HepG2 (cell line): ENCODE measurements at regions not wholly inside any gene's neighbourhood (a gene's known extent, or its start where the extent isn't known, plus 50 kb on each side); places are given as distances from the start of the nearest gene placed in this dataset.

Experiments used
- ATAC-seq: fragments of 200-7000 bp; cut with Tn5 transposase; 3 replicates; pipeline ENCODE4 v1.9.1; 2020; ENCODE audit warnings: mild to moderate bottlenecking, moderate library complexity
- BruUV-seq: library from RNA; stranded (reverse); fragments of 400-500 nt; replicated peaks from 2 replicates; lab custom pipeline; 2021; lab: Mats Ljungman, UMichigan
- CTCF ChIA-PET: fragments of 300-600 bp; formaldehyde crosslinking; extraction: SDS; loops from one replicate; lab custom pipeline; 2021; ENCODE audit warnings: low total read pairs, inconsistent platforms, low intra/inter-chr PET ratio; lab: Yijun Ruan, JAX
- POLR2A ChIA-PET: fragments of 350-600 bp; sonication (Branson Sonifier 250); formaldehyde crosslinking; loops from one replicate; lab custom pipeline; 2020; ENCODE audit warnings: antibody characterized with exemption, inconsistent platforms; lab: Yijun Ruan, JAX
- DNase-seq: peaks from one replicate; pipeline ENCODE4 v3.0.0-alpha.2; 2015; ENCODE audit warnings: low spot score
- FAIRE-seq: peaks from 3 replicates; lab custom pipeline; 2011; peaks lifted over from hg19 to GRCh38; lab: Jason Lieb, UNC
- H2AFZ ChIP-seq: one replicate; pipeline ENCODE4 v1.6.1; 2011; ENCODE audit warnings: low read length, inconsistent platforms
- H3K27ac ChIP-seq: fragments of 300-600 bp; 3 replicates; pipeline ENCODE4 v1.8.0; 2011; ENCODE audit warnings: mixed run types, mild to moderate bottlenecking, mixed read lengths, low read length, inconsistent platforms; ENCODE audit not compliant: insufficient read depth; ENCODE audit errors: extremely low read length
- H3K27me3 ChIP-seq, 2 experiments: fragments of 200-600 bp in 1 of 2; 2 replicates in 1 of 2; 3 replicates in 1 of 2; pipeline versions ENCODE4 v1.6.0 to v1.8.0; 2011; ENCODE audit warnings: low read length in 2 of 2, mild to moderate bottlenecking in 2 of 2, moderate library complexity in 2 of 2, inconsistent platforms in 1 of 2; ENCODE audit not compliant: insufficient read depth in 2 of 2, control insufficient read depth in 1 of 2
- H3K36me3 ChIP-seq, 2 experiments: fragments of 200-600 bp in 1 of 2; replicated peaks in 1 of 2; 2 replicates in 1 of 2; 3 replicates in 1 of 2; pipeline versions ENCODE4 v1.5.1 to v1.8.0; 2011; ENCODE audit warnings: low read length in 2 of 2, inconsistent platforms in 1 of 2; ENCODE audit not compliant: insufficient read depth in 2 of 2, control insufficient read depth in 1 of 2
- H3K4me1 ChIP-seq: 2 replicates; pipeline ENCODE4 v1.5.1; 2012; ENCODE audit warnings: low read length, inconsistent platforms; ENCODE audit not compliant: insufficient read depth
- H3K4me2 ChIP-seq: 2 replicates; pipeline ENCODE4 v1.6.0; 2011; ENCODE audit warnings: low read depth, low read length, inconsistent platforms
- H3K4me3 ChIP-seq, 3 experiments: fragments of 200-600 bp in 1 of 3; sonication (generic), shearing (Covaris generic) in 1 of 3; replicated peaks in 1 of 3; 2 replicates each; pipeline ENCODE4 v1.5.1; 2011 to 2016; ENCODE audit warnings: low read length in 3 of 3, inconsistent platforms in 2 of 3, low read depth in 2 of 3, mild to moderate bottlenecking in 2 of 3, control low read depth in 1 of 3, mixed read lengths in 1 of 3; ENCODE audit not compliant: insufficient read depth in 1 of 3
- H3K79me2 ChIP-seq: one replicate; pipeline ENCODE4 v1.6.1; 2011; ENCODE audit warnings: low read length, inconsistent platforms; ENCODE audit not compliant: insufficient read depth
- H3K9ac ChIP-seq: 2 replicates; pipeline ENCODE4 v1.6.0; 2011; ENCODE audit warnings: mild to moderate bottlenecking, low read depth, low read length, inconsistent platforms; ENCODE audit not compliant: insufficient read depth
- H3K9me3 ChIP-seq: 2 replicates; pipeline ENCODE4 v1.5.1; 2012; ENCODE audit warnings: mild to moderate bottlenecking, low read length
- H4K20me1 ChIP-seq: 2 replicates; pipeline ENCODE4 v1.6.0; 2011; ENCODE audit warnings: inconsistent platforms, mild to moderate bottlenecking, low read length, moderate library complexity; ENCODE audit not compliant: insufficient read depth
- ARNT ChIP-seq: fragments of 450-650 bp; IDR thresholded peaks from 2 replicates; pipeline ENCODE4 v1.6.1; 2017
- GATAD2A ChIP-seq: IDR thresholded peaks from 2 replicates; pipeline ENCODE4 v1.6.1; 2016
- HMGA1 ChIP-seq: sonication (generic); formaldehyde crosslinking; conservative IDR thresholded peaks from 2 replicates; pipeline ENCODE4 v1.4.0; 2020; ENCODE audit warnings: missing genetic modification reagents
- IRX3 ChIP-seq: sonication (generic); formaldehyde crosslinking; IDR thresholded peaks from 2 replicates; pipeline ENCODE4 v1.8.1; 2023; ENCODE audit warnings: mild to moderate bottlenecking, low read depth, missing genetic modification reagents, borderline replicate concordance
- MTF2 ChIP-seq: sonication (generic); formaldehyde crosslinking; IDR thresholded peaks from 2 replicates; pipeline ENCODE4 v1.5.0; 2020; ENCODE audit warnings: missing genetic modification reagents, borderline replicate concordance
- NBN ChIP-seq: fragments of 450-650 bp; conservative IDR thresholded peaks from 2 replicates; pipeline ENCODE4 v1.6.1; 2017
- SNRNP70 ChIP-seq: fragments of 200-400 bp; formaldehyde crosslinking; IDR thresholded peaks from 2 replicates; pipeline ENCODE4 v1.6.1; 2017; ENCODE audit warnings: mild to moderate bottlenecking, low read depth, low read length, moderate library complexity
- SP2 ChIP-seq: sonication (generic); formaldehyde crosslinking; IDR thresholded peaks from 2 replicates; pipeline ENCODE4 v1.5.1; 2020; ENCODE audit warnings: mild to moderate bottlenecking, missing genetic modification reagents
- STAG1 ChIP-seq: sonication (generic); formaldehyde crosslinking; IDR thresholded peaks from 2 replicates; pipeline ENCODE4 v1.4.0; 2020; ENCODE audit warnings: missing genetic modification reagents
- ZFP36 ChIP-seq: fragments of 150-350 bp; IDR thresholded peaks from 2 replicates; pipeline ENCODE4 v1.6.1; 2018; ENCODE audit warnings: borderline replicate concordance, low read length, low read depth; ENCODE audit not compliant: partially characterized antibody
- ZNF597 ChIP-seq: sonication (generic); formaldehyde crosslinking; IDR thresholded peaks from 2 replicates; pipeline ENCODE4 v1.5.0; 2020; ENCODE audit warnings: missing genetic modification reagents
- WGBS: methylation state at CpG from one replicate; pipeline ENCODE4 v1.1.6; 2017; ENCODE audit warnings: low lambda C conversion rate; 5-methylcytosine and 5-hydroxymethylcytosine counted together
- in situ Hi-C: cut with HindIII; loops from 2 replicates; pipeline ENCODE4 v1.10.0; 2017; ENCODE audit warnings: low pct_unique_long_range_greater_than_20kb; ENCODE audit not compliant: extremely low pct_ligation_motif_present
- intact Hi-C: fragments of 100-400 bp; cut with micrococcal nuclease; formaldehyde crosslinking; loops from one replicate; pipeline ENCODE4 v1.10.0; 2022; ENCODE audit not compliant: unreplicated experiment
- TF ChIP-seq, protein P1 (sequence below): sonication (generic); formaldehyde crosslinking; IDR thresholded peaks from 2 replicates; pipeline ENCODE4 v1.8.0; 2022; ENCODE audit warnings: low read depth, missing genetic modification reagents
- TF ChIP-seq, protein P2 (sequence below): IDR thresholded peaks from 2 replicates; pipeline ENCODE4 v1.6.1; 2012; ENCODE audit warnings: low read depth, low read length, improper control_type of control experiment
- TF ChIP-seq, protein P3 (sequence below): sonication (generic); formaldehyde crosslinking; IDR thresholded peaks from 2 replicates; pipeline ENCODE4 v1.4.0; 2020; ENCODE audit warnings: missing genetic modification reagents

DNA sequence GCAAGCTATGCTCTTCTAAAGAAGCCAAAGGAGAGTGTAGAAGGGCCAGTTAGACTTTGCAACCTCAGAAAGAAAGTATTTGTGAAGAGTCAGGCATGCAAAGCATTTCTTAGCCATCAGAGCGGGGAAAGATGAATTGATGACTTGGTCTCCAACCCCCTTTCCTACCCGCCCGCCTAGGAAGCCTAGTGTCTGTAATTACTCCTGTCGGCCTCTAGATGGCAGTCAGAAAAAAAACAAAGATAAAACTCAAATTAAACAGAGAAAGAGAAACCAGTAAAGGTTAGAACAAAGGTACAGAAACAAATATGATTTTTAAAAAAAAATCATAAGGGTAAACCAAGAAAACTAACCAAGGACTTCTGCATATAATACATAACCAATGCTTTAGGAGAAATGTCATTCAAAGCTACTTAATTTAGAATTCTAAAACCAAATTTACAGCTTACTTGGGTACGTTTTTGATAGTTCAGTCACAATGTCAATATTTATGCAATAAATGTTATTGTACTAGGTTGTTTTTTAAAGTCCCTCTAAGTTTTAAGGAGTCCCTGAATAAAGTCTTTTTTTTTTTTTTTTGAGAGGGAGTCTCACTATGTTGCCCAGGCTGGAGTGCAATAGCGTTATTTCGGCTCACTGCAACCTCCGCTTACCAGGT, 97.6 kb downstream of the LYZL1 start (continued):
- TF ChIP-seq, protein P1, sequence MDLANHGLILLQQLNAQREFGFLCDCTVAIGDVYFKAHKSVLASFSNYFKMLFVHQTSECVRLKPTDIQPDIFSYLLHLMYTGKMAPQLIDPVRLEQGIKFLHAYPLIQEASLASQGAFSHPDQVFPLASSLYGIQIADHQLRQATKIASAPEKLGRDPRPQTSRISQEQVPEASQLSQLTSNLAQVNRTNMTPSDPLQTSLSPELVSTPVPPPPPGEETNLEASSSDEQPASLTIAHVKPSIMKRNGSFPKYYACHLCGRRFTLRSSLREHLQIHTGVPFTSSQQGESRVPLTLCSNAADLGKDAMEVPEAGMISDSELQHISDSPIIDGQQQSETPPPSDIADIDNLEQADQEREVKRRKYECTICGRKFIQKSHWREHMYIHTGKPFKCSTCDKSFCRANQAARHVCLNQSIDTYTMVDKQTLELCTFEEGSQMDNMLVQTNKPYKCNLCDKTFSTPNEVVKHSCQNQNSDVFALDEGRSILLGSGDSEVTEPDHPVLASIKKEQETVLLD (CRISPR knock-in tag): no peak
- TF ChIP-seq, protein P2, sequence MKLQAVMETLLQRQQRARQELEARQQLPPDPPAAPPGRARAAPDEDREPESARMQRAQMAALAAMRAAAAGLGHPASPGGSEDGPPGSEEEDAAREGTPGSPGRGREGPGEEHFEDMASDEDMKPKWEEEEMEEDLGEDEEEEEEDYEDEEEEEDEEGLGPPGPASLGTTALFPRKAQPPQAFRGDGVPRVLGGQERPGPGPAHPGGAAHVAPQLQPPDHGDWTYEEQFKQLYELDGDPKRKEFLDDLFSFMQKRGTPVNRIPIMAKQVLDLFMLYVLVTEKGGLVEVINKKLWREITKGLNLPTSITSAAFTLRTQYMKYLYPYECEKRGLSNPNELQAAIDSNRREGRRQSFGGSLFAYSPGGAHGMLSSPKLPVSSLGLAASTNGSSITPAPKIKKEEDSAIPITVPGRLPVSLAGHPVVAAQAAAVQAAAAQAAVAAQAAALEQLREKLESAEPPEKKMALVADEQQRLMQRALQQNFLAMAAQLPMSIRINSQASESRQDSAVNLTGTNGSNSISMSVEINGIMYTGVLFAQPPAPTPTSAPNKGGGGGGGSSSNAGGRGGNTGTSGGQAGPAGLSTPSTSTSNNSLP: 0 out of 2 replicates have a peak, but pooled peaks have one; percentile 18
- TF ChIP-seq, protein P3, sequence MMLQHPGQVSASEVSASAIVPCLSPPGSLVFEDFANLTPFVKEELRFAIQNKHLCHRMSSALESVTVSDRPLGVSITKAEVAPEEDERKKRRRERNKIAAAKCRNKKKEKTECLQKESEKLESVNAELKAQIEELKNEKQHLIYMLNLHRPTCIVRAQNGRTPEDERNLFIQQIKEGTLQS (CRISPR knock-in tag): no peak
- peak; percentile 38 for TF ChIP-seq STAG1 (CRISPR knock-in tag)
- no peak for TF ChIP-seq ZFP36
- TF ChIP-seq ARNT: no peak
- no peak for TF ChIP-seq SNRNP70
- no peak for TF ChIP-seq NBN
- TF ChIP-seq IRX3 (CRISPR knock-in tag): no peak

GRCh38 chr10:29387269-29387668, 98.4 kb downstream of the LYZL1 start:
- DNase-seq (no peak), FAIRE-seq (no peak), ATAC-seq (no peak)
- CTCF ChIA-PET: no interaction called here
- Histone ChIP-seq H3K4me1 (peaks cover 46% of the 10 kb centered on the region), H3K9me3 (no peaks in the 10 kb centered on the region), H3K27ac (no peak overlapping the region), H3K4me3 (no peak overlapping the region), H3K79me2 (no peaks in the 10 kb centered on the region), H3K27me3 (peaks cover 0 to 4% of the 10 kb centered on the region in 2 experiments; a peak in 2 of 5 replicates), H3K9ac (no peak overlapping the region), H3K4me2 (peak overlapping the region; percentile 38; the same call in 1 of the 2 replicates), H3K36me3 (no peaks in the 10 kb centered on the region), H4K20me1 (no peaks in the 10 kb centered on the region), H2AFZ (no peak overlapping the region)
- intact Hi-C loops: no loop called here
- WGBS: 36% methylated on average over 4 of the region's 5 CpGs
- BruUV-seq: no TSS peak
- TF ChIP-seq MTF2 (CRISPR knock-in tag) (no peak), GATAD2A (CRISPR knock-in tag) (no peak), SP2 (CRISPR knock-in tag) (no peak), HMGA1 (CRISPR knock-in tag) (no peak), ZNF597 (CRISPR knock-in tag) (no peak)
- POLR2A ChIA-PET: no interaction called here
- in situ Hi-C loops: loop anchor here (5.0 kb wide), 1 partner anchor 60 kb away; no protein-coding TSS in a partner anchor
